WTC11 (cell line): ENCODE measurements at regions not wholly inside any gene's neighbourhood (a gene's known extent, or its start where the extent isn't known, plus 50 kb on each side); places are given as distances from the start of the nearest gene placed in this dataset.

Experiments used
- ATAC-seq: fragments of 200-7000 bp; cut with Tn5 transposase; 2 replicates; pipeline ENCODE4 v1.10.0; 2021; ENCODE audit warnings: mild to moderate bottlenecking, moderate library complexity
- CTCF ChIA-PET: fragments of 300-600 bp; sonication (Branson Sonifier 250); formaldehyde crosslinking; loops from one replicate; lab custom pipeline; 2021; ENCODE audit warnings: antibody characterized with exemption; lab: Charles Lee
- POLR2A ChIA-PET: fragments of 350-600 bp; sonication (Branson Sonifier 250); formaldehyde crosslinking; loops from one replicate; lab custom pipeline; 2021; ENCODE audit warnings: antibody characterized with exemption; lab: Charles Lee
- DNase-seq: peaks from one replicate; pipeline ENCODE4 v3.0.0; 2021; ENCODE audit warnings: low spot score
- H3K27ac Mint-ChIP-seq: 2 replicates; pipeline ENCODE4 v1.8.0; 2021; ENCODE audit warnings: mixed read lengths
- H3K27me3 Mint-ChIP-seq: 2 replicates; pipeline ENCODE4 v1.8.0; 2021; ENCODE audit warnings: low read depth, mild to moderate bottlenecking, moderate library complexity, mixed read lengths
- H3K36me3 Mint-ChIP-seq: 2 replicates; pipeline ENCODE4 v1.8.0; 2021; ENCODE audit warnings: mixed read lengths
- H3K4me1 Mint-ChIP-seq: 2 replicates; pipeline ENCODE4 v1.8.0; 2022; ENCODE audit warnings: mixed read lengths
- H3K4me3 Mint-ChIP-seq: 2 replicates; pipeline ENCODE4 v1.8.0; 2021; ENCODE audit warnings: mild to moderate bottlenecking, moderate library complexity, mixed read lengths
- H3K9me3 Mint-ChIP-seq: 2 replicates; pipeline ENCODE4 v1.8.0; 2021; ENCODE audit warnings: mixed read lengths
- CREB1 ChIP-seq: sonication (generic); formaldehyde crosslinking; IDR thresholded peaks from 2 replicates; pipeline ENCODE4 v1.8.0; 2023; ENCODE audit warnings: mild to moderate bottlenecking, missing genetic modification reagents
- FOXJ3 ChIP-seq: sonication (generic); formaldehyde crosslinking; IDR thresholded peaks from 2 replicates; pipeline ENCODE4 v1.9.0; 2021; ENCODE audit warnings: missing genetic modification reagents, mild to moderate bottlenecking, borderline replicate concordance
- GABPB1 ChIP-seq: sonication (generic); formaldehyde crosslinking; IDR thresholded peaks from 2 replicates; pipeline ENCODE4 v1.8.1; 2023; ENCODE audit warnings: mild to moderate bottlenecking, missing genetic modification reagents
- JUN ChIP-seq: sonication (generic); formaldehyde crosslinking; IDR thresholded peaks from 2 replicates; pipeline ENCODE4 v1.8.0; 2023; ENCODE audit warnings: mild to moderate bottlenecking, missing genetic modification reagents
- NFYB ChIP-seq: sonication (generic); formaldehyde crosslinking; conservative IDR thresholded peaks from 2 replicates; pipeline ENCODE4 v1.8.0; 2022; ENCODE audit warnings: low read depth, missing genetic modification reagents
- NR1H2 ChIP-seq: sonication (generic); formaldehyde crosslinking; IDR thresholded peaks from 2 replicates; pipeline ENCODE4 v1.9.0; 2021; ENCODE audit warnings: mild to moderate bottlenecking, moderate library complexity, missing genetic modification reagents
- NR3C1 ChIP-seq: sonication (generic); formaldehyde crosslinking; conservative IDR thresholded peaks from 2 replicates; pipeline ENCODE4 v1.8.1; 2023; ENCODE audit warnings: low read depth, mild to moderate bottlenecking, missing genetic modification reagents
- PRRX2 ChIP-seq: fragments of 250-450 bp; sonication (Bioruptor Pico); IDR thresholded peaks from 2 replicates; pipeline ENCODE4 v1.8.0; 2021; ENCODE audit warnings: mild to moderate bottlenecking
- TEAD1 ChIP-seq: sonication (generic); formaldehyde crosslinking; IDR thresholded peaks from 2 replicates; pipeline ENCODE4 v1.8.0; 2022; ENCODE audit warnings: mild to moderate bottlenecking, missing genetic modification reagents
- TEAD4 ChIP-seq: sonication (generic); formaldehyde crosslinking; IDR thresholded peaks from 2 replicates; pipeline ENCODE4 v1.8.0; 2022; ENCODE audit warnings: mild to moderate bottlenecking, missing genetic modification reagents
- ZNF317 ChIP-seq: sonication (generic); formaldehyde crosslinking; IDR thresholded peaks from 2 replicates; pipeline ENCODE4 v1.8.1; 2023; ENCODE audit warnings: low read depth, mild to moderate bottlenecking, moderate library complexity, missing genetic modification reagents, borderline replicate concordance
- ZNF423 ChIP-seq: fragments of 250-450 bp; sonication (Bioruptor Pico); IDR thresholded peaks from 2 replicates; pipeline ENCODE4 v2.1.2; 2022; ENCODE audit warnings: mild to moderate bottlenecking, moderate library complexity
- ZNF671 ChIP-seq: fragments of 250-450 bp; sonication (Bioruptor Pico); IDR thresholded peaks from 2 replicates; pipeline ENCODE4 v1.8.0; 2021; ENCODE audit warnings: mild to moderate bottlenecking
- TF ChIP-seq, protein P1 (sequence below): sonication (generic); formaldehyde crosslinking; IDR thresholded peaks from 2 replicates; pipeline ENCODE4 v1.8.0; 2023; ENCODE audit warnings: missing genetic modification reagents
- TF ChIP-seq, protein P2 (sequence below): sonication (generic); formaldehyde crosslinking; IDR thresholded peaks from 2 replicates; pipeline ENCODE4 v1.8.1; 2022; ENCODE audit warnings: mild to moderate bottlenecking, moderate library complexity, missing genetic modification reagents
- TF ChIP-seq, protein P3 (sequence below): sonication (generic); formaldehyde crosslinking; IDR thresholded peaks from 2 replicates; pipeline ENCODE4 v1.8.0; 2023; ENCODE audit warnings: missing genetic modification reagents, mild to moderate bottlenecking, borderline replicate concordance
- TF ChIP-seq, protein P4 (sequence below): fragments of 250-450 bp; sonication (Bioruptor Pico); IDR thresholded peaks from 2 replicates; pipeline ENCODE4 v1.9.0; 2021; ENCODE audit warnings: moderate library complexity, mild to moderate bottlenecking, inconsistent platforms, borderline replicate concordance
- TF ChIP-seq, protein P5 (sequence below): fragments of 250-450 bp; sonication (Bioruptor Pico); IDR thresholded peaks from 2 replicates; pipeline ENCODE4 v1.9.0; 2021; ENCODE audit warnings: mild to moderate bottlenecking
- TF ChIP-seq, protein P6 (sequence below): fragments of 250-450 bp; sonication (Bioruptor Pico); IDR thresholded peaks from 2 replicates; pipeline ENCODE4 v1.9.0; 2021; ENCODE audit warnings: mild to moderate bottlenecking, borderline replicate concordance

DNA sequence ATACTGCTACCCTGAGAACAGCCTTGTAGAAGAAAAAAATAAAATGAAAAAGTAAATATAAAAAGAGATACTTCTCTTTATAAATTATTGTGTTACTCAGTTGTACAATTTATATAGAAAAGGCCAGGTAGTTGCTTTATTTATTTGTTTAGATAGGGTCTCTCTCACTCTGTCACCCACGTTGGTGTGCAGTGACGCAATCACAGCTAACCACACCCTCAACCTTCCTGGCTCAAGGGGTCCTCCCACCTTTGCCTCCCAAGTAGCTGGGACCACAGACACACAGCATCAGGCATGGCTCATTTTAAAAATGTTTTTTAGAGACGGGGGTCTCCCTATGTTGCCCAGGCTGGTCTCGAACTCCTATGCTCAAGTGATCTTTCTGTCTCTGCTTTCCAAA lies 175.4 kb upstream of the PZP start:
- peaks cover 2% of the 10 kb centered on the region; the same call in 1 of the 2 replicates for H3K4me1 Mint-ChIP-seq
- H3K4me3 Mint-ChIP-seq: no peak overlapping the region
- ChIA-PET CTCF (interaction anchor here (1.7 kb wide), 1 partner anchor 52 kb away, joined by 3 read pairs; no protein-coding TSS in a partner anchor), POLR2A (no interaction called here)
- peaks cover 3% of the 10 kb centered on the region for H3K9me3 Mint-ChIP-seq
- H3K27me3 Mint-ChIP-seq: no peaks in the 10 kb centered on the region
- no peak overlapping the region for H3K27ac Mint-ChIP-seq
- DNase-seq: no peak
- ATAC-seq: no peak
- H3K36me3 Mint-ChIP-seq: no peaks in the 10 kb centered on the region
- TF ChIP-seq TEAD4 (CRISPR knock-in tag) (no peak), GABPB1 (CRISPR knock-in tag) (no peak)

DNA sequence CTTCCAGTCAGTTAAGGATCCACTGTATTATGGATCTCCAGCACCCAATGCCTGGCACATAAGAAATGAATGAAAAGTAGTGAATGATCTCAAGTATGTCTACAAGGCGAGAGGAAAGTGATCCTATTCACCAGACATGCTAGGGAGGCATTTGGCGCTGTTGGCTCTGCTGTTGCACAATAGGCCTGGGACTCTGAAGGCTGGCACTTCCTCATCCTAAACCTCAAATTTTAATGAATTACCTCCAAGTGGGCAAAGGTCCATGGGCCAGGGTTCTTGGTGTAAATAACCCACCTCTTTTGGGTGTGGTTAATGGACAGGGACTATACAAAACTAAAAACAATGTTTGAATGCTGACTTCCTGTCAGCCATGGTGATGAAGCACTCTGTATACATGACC lies 173.4 kb upstream of the PZP start:
- CTCF ChIA-PET: no interaction called here

DNA sequence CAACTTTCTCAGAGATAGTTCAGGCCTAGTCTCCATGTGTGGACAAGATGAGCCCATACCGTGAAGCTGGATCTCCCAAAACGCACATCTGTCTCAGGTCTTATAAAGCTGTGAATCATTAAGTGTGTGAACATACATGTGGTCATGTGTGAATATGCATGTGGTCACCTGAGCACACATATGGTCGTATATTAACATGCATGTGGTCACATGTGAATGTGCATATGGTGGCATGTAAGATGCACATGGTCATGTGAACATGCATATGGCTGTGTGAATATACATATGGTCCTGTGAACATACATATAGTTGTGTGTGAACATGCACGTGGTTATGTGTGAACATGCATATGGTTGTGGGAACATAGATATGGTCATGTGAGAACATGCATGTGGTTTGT lies 172.5 kb upstream of the PZP start:
- Mint-ChIP-seq H3K4me1 (peaks cover 6% of the 10 kb centered on the region; the same call in 1 of the 2 replicates), H3K36me3 (no peaks in the 10 kb centered on the region), H3K9me3 (no peaks in the 10 kb centered on the region), H3K27ac (no peak overlapping the region), H3K4me3 (no peak overlapping the region), H3K27me3 (no peaks in the 10 kb centered on the region)
- ChIA-PET CTCF (interaction anchor here (1.7 to 4.5 kb wide), 2 partner anchors 88 to 328 kb away, joined by 5 to 48 read pairs; no protein-coding TSS in a partner anchor), POLR2A (no interaction called here)
- no peak for DNase-seq
- no peak for ATAC-seq
- TF ChIP-seq, protein P1, sequence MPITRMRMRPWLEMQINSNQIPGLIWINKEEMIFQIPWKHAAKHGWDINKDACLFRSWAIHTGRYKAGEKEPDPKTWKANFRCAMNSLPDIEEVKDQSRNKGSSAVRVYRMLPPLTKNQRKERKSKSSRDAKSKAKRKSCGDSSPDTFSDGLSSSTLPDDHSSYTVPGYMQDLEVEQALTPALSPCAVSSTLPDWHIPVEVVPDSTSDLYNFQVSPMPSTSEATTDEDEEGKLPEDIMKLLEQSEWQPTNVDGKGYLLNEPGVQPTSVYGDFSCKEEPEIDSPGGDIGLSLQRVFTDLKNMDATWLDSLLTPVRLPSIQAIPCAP (CRISPR knock-in tag): no peak
- TF ChIP-seq, protein P2, sequence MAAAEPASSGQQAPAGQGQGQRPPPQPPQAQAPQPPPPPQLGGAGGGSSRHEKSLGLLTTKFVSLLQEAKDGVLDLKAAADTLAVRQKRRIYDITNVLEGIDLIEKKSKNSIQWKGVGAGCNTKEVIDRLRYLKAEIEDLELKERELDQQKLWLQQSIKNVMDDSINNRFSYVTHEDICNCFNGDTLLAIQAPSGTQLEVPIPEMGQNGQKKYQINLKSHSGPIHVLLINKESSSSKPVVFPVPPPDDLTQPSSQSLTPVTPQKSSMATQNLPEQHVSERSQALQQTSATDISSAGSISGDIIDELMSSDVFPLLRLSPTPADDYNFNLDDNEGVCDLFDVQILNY (CRISPR knock-in tag): no peak
- no peak for TF ChIP-seq NR1H2
- TF ChIP-seq PRRX2 (CRISPR knock-in tag): no peak
- TF ChIP-seq, protein P3, sequence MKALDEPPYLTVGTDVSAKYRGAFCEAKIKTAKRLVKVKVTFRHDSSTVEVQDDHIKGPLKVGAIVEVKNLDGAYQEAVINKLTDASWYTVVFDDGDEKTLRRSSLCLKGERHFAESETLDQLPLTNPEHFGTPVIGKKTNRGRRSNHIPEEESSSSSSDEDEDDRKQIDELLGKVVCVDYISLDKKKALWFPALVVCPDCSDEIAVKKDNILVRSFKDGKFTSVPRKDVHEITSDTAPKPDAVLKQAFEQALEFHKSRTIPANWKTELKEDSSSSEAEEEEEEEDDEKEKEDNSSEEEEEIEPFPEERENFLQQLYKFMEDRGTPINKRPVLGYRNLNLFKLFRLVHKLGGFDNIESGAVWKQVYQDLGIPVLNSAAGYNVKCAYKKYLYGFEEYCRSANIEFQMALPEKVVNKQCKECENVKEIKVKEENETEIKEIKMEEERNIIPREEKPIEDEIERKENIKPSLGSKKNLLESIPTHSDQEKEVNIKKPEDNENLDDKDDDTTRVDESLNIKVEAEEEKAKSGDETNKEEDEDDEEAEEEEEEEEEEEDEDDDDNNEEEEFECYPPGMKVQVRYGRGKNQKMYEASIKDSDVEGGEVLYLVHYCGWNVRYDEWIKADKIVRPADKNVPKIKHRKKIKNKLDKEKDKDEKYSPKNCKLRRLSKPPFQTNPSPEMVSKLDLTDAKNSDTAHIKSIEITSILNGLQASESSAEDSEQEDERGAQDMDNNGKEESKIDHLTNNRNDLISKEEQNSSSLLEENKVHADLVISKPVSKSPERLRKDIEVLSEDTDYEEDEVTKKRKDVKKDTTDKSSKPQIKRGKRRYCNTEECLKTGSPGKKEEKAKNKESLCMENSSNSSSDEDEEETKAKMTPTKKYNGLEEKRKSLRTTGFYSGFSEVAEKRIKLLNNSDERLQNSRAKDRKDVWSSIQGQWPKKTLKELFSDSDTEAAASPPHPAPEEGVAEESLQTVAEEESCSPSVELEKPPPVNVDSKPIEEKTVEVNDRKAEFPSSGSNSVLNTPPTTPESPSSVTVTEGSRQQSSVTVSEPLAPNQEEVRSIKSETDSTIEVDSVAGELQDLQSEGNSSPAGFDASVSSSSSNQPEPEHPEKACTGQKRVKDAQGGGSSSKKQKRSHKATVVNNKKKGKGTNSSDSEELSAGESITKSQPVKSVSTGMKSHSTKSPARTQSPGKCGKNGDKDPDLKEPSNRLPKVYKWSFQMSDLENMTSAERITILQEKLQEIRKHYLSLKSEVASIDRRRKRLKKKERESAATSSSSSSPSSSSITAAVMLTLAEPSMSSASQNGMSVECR (CRISPR knock-in tag): no peak
- TF ChIP-seq, protein P4, sequence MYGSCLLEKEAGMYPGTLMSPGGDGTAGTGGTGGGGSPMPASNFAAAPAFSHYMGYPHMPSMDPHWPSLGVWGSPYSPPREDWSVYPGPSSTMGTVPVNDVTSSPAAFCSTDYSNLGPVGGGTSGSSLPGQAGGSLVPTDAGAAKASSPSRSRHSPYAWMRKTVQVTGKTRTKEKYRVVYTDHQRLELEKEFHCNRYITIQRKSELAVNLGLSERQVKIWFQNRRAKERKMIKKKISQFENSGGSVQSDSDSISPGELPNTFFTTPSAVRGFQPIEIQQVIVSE (CRISPR knock-in tag): no peak
- TF ChIP-seq JUN (CRISPR knock-in tag): no peak
- TF ChIP-seq, protein P5, sequence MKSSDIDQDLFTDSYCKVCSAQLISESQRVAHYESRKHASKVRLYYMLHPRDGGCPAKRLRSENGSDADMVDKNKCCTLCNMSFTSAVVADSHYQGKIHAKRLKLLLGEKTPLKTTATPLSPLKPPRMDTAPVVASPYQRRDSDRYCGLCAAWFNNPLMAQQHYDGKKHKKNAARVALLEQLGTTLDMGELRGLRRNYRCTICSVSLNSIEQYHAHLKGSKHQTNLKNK: no peak
- no peak for TF ChIP-seq ZNF671 (CRISPR knock-in tag)

More for the DNA sequence above, 173.4 kb upstream of the PZP start:
- Mint-ChIP-seq H3K4me3 (no peak overlapping the region), H3K27me3 (no peaks in the 10 kb centered on the region), H3K27ac (no peak overlapping the region), H3K4me1 (peaks cover 6% of the 10 kb centered on the region; the same call in 1 of the 2 replicates), H3K9me3 (peaks cover 3% of the 10 kb centered on the region), H3K36me3 (no peaks in the 10 kb centered on the region)
- POLR2A ChIA-PET: no interaction called here
- DNase-seq (no peak), ATAC-seq (no peak)
- TF ChIP-seq TEAD1 (CRISPR knock-in tag) (no peak), CREB1 (no peak), FOXJ3 (CRISPR knock-in tag) (no peak), ZNF423 (CRISPR knock-in tag) (no peak), ZNF317 (CRISPR knock-in tag) (no peak), NFYB (CRISPR knock-in tag) (no peak), NR3C1 (CRISPR knock-in tag) (no peak)
- TF ChIP-seq, protein P2 (CRISPR knock-in tag): no peak
- TF ChIP-seq, protein P6, sequence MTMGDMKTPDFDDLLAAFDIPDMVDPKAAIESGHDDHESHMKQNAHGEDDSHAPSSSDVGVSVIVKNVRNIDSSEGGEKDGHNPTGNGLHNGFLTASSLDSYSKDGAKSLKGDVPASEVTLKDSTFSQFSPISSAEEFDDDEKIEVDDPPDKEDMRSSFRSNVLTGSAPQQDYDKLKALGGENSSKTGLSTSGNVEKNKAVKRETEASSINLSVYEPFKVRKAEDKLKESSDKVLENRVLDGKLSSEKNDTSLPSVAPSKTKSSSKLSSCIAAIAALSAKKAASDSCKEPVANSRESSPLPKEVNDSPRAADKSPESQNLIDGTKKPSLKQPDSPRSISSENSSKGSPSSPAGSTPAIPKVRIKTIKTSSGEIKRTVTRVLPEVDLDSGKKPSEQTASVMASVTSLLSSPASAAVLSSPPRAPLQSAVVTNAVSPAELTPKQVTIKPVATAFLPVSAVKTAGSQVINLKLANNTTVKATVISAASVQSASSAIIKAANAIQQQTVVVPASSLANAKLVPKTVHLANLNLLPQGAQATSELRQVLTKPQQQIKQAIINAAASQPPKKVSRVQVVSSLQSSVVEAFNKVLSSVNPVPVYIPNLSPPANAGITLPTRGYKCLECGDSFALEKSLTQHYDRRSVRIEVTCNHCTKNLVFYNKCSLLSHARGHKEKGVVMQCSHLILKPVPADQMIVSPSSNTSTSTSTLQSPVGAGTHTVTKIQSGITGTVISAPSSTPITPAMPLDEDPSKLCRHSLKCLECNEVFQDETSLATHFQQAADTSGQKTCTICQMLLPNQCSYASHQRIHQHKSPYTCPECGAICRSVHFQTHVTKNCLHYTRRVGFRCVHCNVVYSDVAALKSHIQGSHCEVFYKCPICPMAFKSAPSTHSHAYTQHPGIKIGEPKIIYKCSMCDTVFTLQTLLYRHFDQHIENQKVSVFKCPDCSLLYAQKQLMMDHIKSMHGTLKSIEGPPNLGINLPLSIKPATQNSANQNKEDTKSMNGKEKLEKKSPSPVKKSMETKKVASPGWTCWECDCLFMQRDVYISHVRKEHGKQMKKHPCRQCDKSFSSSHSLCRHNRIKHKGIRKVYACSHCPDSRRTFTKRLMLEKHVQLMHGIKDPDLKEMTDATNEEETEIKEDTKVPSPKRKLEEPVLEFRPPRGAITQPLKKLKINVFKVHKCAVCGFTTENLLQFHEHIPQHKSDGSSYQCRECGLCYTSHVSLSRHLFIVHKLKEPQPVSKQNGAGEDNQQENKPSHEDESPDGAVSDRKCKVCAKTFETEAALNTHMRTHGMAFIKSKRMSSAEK (CRISPR knock-in tag): no peak
